NOMO-1 treated with DMSO at 0.1 percent for 48 hours (cell line): ENCODE measurements at regions not wholly inside any gene's neighbourhood (a gene's known extent, or its start where the extent isn't known, plus 50 kb on each side); places are given as distances from the start of the nearest gene placed in this dataset.

Experiments used
- DNase-seq: peaks from one replicate; lab custom pipeline; 2025; ENCODE audit not compliant: unreplicated experiment; lab: John Stamatoyannopoulos, UW

DNA sequence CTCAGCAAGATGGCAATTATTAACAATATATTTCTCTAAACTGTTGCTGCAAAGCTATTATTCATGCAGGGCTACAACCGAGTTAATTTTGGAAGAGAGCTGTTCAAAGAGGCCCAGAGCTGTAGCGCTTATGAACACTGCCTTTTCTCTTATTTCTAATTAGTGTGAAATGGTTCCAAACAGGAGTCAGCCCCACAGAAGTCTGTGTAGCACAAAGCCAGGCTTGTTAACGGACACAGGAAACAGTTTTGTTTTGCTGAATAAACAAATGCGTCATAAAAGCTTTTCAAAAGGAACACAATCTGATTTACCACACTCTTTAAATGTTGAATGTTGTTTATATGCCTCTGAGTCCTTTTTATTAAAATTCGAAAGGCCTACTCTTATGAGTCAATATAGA lies 396.5 kb downstream of the ANXA1 start:
- no peak for DNase-seq

DNA sequence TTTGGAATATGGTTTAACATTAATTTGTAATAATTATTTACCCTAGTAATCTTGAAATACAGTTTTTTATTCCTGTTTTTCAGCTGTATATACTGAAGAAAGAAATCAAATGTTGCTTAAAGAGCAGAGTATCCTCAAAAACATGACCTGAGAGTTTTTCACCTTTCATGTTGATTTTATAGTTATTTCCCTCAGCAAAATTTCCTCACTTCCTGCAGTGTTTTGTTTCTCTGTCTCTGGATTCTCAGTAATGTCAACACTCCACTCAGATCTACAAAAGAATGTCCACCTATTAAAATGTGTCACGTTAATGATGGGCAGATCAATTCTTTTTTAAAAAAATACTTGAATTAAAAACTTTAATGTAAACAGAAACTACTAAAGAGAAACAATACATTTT lies 398.3 kb downstream of the ANXA1 start:
- no peak for DNase-seq

- no peak for DNase-seq
Measured at GRCh38 chr9:73553295-73553694, 401.6 kb downstream of the ANXA1 start.

DNA sequence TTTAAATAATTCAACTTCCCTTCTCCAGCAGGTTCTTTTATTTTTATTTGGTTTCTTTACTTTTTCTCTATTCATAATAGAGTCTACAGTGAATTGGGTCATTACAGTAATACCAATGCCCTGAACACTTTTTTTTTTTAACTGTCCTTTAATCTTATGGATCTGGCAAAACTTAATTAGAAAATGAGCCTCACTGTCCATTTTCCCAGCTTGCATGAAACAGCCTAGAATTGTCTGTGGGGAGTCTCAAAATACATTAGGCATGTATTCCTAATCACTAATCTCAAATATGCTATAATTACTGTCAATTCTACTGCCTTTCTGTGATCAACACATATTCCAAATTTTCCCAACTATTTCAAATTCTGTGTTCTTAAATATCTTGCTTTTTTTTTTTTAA lies 406.8 kb downstream of the ANXA1 start:
- no peak for DNase-seq

DNA sequence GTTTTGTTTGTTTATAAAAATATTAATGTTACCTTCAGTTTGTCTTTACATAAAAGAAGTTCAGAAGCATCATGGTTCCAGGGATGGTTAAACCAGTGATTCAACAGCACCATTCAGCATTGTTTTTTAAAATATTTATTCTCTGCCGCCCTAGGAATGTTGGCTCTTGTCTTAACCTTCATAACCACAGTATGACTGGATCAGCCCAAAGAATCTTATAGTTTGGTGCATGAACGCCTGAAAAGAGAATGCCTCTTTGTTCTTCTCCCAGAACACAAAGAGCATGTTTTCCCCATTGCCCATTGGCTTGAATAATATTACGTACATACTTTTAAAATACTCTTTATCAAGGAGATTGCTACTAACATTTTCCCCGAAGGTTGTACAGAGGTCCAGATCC lies 413.4 kb downstream of the ANXA1 start:
- no peak for DNase-seq

DNA sequence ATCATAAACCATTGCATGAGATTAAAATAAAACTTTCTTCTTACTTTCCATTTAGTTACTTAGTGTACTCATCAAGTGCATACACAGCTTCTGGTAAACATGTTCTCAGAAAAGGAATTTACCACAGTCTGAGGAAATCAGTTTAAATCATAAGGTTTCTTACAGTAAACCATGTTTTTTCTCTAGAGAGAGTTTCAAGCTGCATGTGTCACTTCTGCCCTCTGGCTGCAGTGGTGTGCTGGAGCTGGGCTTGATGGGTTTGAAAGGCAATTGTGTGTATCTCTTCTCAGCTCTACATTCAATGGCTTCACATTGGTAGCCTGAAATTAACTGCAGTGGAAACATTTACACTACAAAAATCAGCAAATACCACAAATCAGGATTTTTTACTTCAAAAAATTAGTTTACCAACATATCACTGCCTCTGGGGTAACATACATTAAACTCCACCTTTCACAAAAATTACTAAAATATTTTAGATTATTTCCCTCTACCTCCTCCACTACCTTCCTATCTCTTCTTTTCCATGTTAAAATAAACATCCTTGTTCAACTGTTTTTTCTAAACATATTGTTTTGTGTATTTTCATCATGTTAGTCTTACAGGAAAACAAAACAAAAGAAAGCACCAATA lies 414.3 kb downstream of the ANXA1 start:
- no peak for DNase-seq

- DNase-seq = no peak
Measured at GRCh38 chr9:73566627-73567026, 415.0 kb downstream of the ANXA1 start.

GRCh38 chr9:73573235-73573634 lies 421.6 kb downstream of the ANXA1 start:
- no peak for DNase-seq

DNA sequence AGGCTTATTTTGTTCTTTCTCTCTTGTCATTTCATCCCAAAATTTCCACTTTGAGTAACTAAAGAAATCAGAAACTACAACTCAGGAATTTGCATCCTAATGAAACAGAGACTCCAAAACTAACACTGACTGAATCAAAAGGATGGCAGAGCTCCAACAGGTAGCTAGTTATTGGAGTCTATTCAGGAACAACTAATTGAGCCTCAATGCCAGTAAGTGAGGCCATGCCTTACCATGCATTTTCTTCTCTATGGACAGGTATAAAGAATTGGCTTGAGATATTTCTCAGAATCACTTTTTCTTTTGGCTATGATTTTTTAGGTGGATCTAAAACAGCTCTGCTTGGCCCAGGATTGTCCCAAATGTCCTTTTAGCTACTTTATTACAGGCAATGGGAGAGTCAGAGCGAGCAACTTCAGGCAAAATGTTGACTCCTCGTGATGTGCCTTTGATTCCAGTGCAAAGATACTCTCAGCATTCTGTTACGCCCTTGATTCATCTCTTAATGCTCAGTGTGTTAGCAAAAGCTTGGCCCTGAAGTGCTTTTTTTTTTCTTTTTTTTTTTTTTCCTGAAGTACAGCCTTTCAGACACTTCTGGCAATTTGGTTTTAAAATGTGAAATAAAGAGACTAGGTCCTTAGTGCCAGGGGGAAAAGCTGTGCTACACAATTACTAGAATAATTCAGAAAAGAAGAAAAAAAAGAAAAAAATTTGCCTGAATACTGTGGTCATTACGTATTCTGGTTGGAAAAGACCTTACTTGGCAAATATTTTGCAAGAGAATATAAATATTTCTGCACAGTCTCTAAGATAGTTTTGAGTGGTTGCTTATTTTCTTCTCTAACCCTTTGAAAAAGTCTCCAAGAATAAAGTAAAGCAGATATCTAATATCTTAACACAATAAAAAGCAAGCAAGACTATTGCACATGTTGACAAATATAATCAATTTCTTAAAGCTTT lies 423.7 kb downstream of the ANXA1 start:
- DNase-seq = no peak

DNA sequence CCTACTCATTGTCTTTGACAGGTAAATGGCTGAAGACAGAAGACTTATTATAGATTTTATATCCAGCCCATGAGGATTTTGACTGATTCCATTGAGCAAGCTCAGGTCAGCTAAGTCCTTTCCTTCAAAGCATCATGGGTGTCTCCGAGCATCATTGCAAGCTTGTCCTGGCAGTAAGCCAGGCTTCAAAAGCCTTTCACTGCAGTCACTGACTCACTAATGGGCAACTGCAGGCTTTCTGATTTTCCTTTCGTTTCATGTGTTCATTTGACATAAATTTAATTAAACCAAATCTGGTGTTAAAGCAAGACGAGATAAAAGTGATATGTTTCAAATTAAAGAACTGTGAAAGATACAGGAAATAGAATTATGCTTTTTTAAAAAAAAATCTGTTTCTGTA lies 426.2 kb downstream of the ANXA1 start:
- DNase-seq = no peak

GRCh38 chr9:73579823-73580222 lies 428.2 kb downstream of the ANXA1 start:
- DNase-seq = no peak

DNA sequence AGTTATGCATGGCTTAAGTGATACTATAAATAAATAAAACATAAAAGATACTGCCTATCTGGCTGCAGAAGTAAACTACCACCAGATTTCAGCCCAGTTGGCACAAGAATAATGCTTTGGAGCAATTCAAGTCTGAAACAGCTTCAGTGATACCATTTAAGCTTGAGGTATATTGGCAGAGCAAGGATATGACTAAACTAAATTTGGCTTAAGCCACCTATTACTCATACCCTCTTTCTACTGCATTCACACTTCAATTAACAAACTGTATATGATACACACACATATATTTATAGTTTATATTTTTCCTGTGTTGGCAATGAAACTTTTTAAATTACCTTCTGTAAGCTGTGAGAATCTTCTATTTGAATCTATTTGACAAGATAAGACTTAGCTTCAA lies 431.9 kb downstream of the ANXA1 start:
- no peak for DNase-seq

DNA sequence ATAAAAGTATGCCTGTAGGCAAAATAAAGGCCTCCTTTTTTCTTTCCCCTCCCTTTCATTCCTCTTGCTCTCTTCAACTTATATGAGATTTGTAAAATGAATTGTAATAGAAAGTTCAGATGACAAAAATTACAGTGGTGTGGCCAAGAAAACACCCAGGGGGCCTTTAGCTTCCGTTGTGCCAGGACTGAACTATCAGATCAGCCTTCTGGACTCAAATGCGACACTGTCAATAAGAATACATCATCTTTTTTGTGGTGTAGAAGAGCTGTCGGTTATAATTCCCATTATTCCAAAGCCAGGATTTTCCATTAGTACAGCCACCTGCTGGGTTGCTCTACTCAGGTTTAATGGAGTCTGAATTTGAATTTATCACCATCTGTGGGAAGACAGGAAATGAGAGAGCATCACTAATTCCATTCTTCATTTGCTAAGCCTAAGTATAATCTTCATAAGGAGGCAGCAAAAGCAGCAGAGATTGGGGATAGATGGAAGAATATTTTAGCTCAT lies 443.4 kb downstream of the ANXA1 start:
- DNase-seq = no peak

- DNase-seq = no peak
Measured at GRCh38 chr9:73596321-73596720, 444.7 kb downstream of the ANXA1 start.

GRCh38 chr9:73597039-73597438 lies 445.4 kb downstream of the ANXA1 start:
- DNase-seq = no peak

GRCh38 chr9:73597771-73598170 lies 446.1 kb downstream of the ANXA1 start:
- DNase-seq = no peak

DNA sequence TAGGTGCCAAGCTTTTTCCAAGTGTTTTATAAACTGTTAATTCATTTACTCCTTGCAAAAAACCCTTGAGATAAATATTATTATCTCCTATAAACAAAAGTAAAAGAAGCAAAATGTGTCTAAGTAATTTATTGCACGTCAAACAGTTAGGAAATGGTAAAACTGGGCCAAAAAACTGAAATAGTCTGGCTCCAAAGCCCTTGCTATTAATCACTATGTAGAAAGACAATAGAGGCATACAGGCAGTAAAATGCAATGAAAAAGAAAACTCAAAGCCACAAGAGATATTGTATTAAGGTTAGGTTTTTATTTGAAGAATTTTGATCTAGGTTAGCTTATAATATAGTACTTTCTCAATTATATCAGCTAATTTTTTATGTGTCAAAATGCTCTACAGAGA lies 457.7 kb downstream of the ANXA1 start:
- no peak for DNase-seq

DNA sequence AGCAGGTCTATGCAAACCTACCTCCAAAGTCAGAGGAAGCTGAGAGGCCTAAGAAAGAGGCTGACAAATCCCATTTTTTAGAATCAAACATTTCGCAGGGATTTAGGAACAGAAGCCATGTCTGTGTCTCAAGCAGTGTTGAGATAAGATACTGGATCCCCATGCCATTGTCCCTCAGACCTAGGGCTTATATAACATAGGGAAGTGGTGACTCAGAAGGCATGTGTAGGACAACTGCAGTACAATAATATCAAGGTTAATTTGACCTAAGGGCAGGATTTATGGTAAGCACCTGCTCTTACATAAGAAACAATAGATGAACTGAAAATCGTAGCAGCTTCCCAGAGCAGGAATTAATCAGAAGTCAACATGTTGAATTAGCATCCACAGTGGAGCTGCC lies 459.4 kb downstream of the ANXA1 start:
- no peak for DNase-seq

DNA sequence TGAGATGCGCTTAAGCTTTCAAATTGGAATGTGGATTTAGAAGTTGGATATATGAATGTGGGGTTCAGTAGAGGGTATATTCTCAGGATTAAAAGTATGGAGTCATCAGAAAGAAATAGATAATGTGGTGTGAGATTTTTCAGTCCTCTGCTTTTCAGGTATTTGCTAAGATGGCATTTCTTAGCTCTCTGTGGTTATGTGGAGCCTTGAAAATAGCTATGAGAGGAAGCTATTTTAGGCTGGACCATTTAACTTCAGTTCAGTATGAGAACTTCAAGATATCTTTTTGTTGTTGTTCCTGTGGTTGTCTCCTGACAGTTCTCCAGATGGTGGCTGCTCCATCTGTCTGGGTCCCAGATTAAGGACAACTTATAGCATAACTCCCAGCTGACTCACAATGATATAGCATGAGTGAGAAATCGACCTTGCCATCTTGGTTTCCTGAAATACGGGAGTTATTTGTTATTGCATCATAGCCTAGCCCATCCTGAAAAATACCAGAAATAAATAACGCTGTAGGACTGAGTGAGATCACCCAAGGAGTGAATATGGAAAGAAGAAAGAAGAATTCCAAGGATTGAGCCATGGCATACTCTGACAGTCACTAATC lies 461.5 kb downstream of the ANXA1 start:
- DNase-seq = no peak

GRCh38 chr9:73615557-73615956 lies 463.9 kb downstream of the ANXA1 start:
- no peak for DNase-seq

DNA sequence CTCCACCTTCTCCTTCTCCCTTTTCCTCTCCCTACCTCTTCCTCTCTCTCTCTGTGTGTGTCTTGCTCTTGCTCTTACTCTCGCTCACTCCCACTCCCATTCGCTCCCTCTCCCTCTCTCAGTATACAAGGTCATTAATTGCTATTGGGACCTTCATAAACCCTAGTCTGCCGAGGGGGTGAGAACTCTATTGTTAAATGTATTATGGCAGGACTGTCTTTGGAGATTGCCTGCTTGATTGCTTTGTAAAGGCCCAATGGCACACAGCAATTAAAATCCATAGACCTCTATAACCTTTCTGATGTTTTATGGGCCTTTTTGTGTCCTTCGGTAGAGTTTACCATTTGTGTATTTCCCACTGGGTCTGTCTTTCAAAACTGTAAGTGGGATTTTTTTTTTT lies 465.9 kb downstream of the ANXA1 start:
- DNase-seq = no peak

DNA sequence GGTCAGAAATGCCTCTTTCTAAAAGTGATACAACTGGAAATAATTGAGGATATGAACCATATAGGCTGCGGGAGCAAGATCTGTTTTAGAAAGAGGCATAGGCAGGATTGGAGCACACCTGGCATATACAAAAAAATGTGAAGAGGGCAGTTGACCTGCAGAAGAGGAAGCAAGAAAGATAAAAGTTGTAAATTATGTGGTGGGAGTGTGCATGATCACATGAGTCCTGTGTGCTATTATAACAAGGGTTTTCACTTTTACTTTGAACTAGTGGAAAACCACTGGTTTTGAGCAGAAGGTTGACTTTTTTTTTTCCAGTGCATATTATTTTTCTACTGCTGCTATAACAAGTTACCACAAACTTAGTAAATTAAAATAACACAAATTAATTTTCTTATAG lies 489.3 kb downstream of the ANXA1 start:
- DNase-seq = no peak
